Vagina (tissue), 2 donors: ENCODE measurements at regions not wholly inside any gene's neighbourhood (a gene's known extent, or its start where the extent isn't known, plus 50 kb on each side); places are given as distances from the start of the nearest gene placed in this dataset.

ENCODE experiments used
- DNase-seq, 2 donors: peaks; one replicate each; pipeline ENCODE4 v3.0.0-alpha.2; 2017; ENCODE audit errors: extremely low spot score in 2 of 2
- H3K27ac ChIP-seq: fragments of 200-600 bp; sonication (generic); one replicate; pipeline ENCODE4 v1.5.1; 2019
- H3K27me3 ChIP-seq: fragments of 200-600 bp; sonication (generic); one replicate; pipeline ENCODE4 v1.5.1; 2019
- H3K36me3 ChIP-seq, 2 donors: fragments of 200-600 bp; sonication (generic); one replicate each; pipeline ENCODE4 v1.5.1; 2017 to 2019
- H3K4me1 ChIP-seq: fragments of 200-600 bp; sonication (generic); one replicate; pipeline ENCODE4 v1.5.1; 2019
- H3K4me3 ChIP-seq, 2 donors: fragments of 200-600 bp; sonication (generic); 1 replicate in 1 of 2; 2 replicates in 1 of 2; pipeline ENCODE4 v1.5.1; 2016 to 2019
- H3K9me3 ChIP-seq: fragments of 200-600 bp; sonication (generic); one replicate; pipeline ENCODE4 v1.5.1; 2019
- CTCF ChIP-seq, 3 experiments: fragments of 450-650 bp in 2 of 3; fragments of 200-600 bp in 1 of 3; sonication (generic) in 1 of 3; IDR thresholded peaks; one replicate each; pipeline ENCODE4 v1.5.1; 2017 to 2019; ENCODE audit warnings: antibody characterized with exemption in 3 of 3, mild to moderate bottlenecking in 2 of 3, moderate library complexity in 2 of 3
- POLR2A ChIP-seq, 2 donors: fragments of 450-650 bp; IDR thresholded peaks; one replicate each; pipeline ENCODE4 v1.6.1; 2017; ENCODE audit warnings: antibody characterized with exemption in 2 of 2, mild to moderate bottlenecking in 2 of 2, moderate library complexity in 2 of 2
- POLR2AphosphoS5 ChIP-seq, 2 donors: sonication (generic); formaldehyde crosslinking; IDR thresholded peaks; one replicate each; pipeline ENCODE4 v1.9.0; 2017; ENCODE audit warnings: antibody characterized with exemption in 2 of 2, mild to moderate bottlenecking in 2 of 2, low read depth in 1 of 2; ENCODE audit not compliant: insufficient read depth in 1 of 2
- intact Hi-C: fragments of 100-400 bp; cut with DNase I; formaldehyde crosslinking; loops from one replicate; pipeline ENCODE4 v1.15.1; 2023

DNA sequence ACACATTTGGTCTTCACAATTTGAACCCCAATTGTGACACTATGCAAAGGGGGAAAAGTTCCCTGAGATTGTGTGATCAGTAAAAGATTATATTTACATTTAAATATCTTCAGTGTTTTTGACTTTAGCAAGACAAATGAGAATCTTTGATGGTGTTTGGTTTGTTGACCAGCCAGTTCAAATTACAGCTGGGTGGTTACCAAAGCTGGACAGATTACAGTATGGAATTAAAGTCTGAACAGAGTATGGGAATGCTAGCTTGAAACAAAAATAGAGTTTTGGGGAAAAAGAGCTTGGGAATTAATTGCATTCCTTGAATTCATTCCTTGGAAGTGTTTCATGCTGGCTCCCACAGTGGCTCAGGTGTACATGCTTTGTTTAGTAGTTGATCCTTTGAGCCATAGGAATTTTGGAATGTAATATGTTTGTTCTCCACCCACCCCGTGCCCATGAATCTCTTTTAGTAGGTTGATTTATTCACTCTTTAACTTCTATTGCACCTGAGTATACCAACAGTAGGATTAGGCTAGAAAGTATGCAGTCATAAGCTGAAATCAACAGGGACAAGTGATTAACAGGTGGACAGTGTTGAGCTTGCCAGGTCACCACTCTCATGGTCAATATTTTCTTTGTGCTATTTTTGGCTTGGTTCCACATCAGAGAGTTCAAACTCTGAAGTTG is 81.1 kb upstream of the HELT start:
- intact Hi-C loops = no loop called here
- H3K9me3 ChIP-seq = no peaks in the 10 kb centered on the region
- TF ChIP-seq POLR2AphosphoS5 (IDR thresholded peaks at IDR 0.05; ENCODE audit: insufficient read depth in 1 of 2, low read depth in 1 of 2) (no peak), CTCF (IDR thresholded peaks at IDR 0.05) (no peak), POLR2A (IDR thresholded peaks at IDR 0.05) (no peak)
- no peaks in the 10 kb centered on the region for H3K27me3 ChIP-seq
- no peak overlapping the region for H3K4me3 ChIP-seq
- H3K36me3 ChIP-seq = no peaks in the 10 kb centered on the region
- H3K4me1 ChIP-seq = no peaks in the 10 kb centered on the region
- H3K27ac ChIP-seq = no peak overlapping the region
- peak; percentile 16 to 20 for DNase-seq

DNA sequence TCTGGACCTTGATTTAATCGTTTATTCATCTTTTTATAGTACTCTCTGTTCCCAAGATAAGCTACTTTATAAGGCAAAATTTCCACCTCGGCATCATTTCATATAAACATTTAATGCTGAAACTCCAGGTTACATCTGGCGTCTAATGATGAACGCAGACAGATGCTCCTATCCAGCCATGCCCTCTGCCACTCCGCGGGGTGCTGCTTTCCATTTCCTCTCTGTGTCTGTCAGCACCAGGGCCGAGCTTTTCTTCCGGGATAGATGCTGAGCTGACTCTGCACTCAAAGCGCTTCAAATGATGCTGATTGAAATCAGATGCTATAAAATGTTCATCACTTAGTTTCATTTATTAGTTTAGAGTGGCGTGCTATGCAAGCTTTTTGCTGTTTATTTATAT is 80.5 kb upstream of the HELT start:
- Histone ChIP-seq H3K4me1 (no peaks in the 10 kb centered on the region), H3K9me3 (no peaks in the 10 kb centered on the region), H3K27me3 (no peaks in the 10 kb centered on the region), H3K27ac (no peak overlapping the region), H3K36me3 (no peaks in the 10 kb centered on the region), H3K4me3 (no peak overlapping the region)
- intact Hi-C loops = no loop called here
- TF ChIP-seq POLR2A (IDR thresholded peaks at IDR 0.05) (no peak), POLR2AphosphoS5 (IDR thresholded peaks at IDR 0.05; ENCODE audit: insufficient read depth in 1 of 2, low read depth in 1 of 2) (no peak), CTCF (IDR thresholded peaks at IDR 0.05) (no peak)
- DNase-seq = peak; percentile 19 to 65

DNA sequence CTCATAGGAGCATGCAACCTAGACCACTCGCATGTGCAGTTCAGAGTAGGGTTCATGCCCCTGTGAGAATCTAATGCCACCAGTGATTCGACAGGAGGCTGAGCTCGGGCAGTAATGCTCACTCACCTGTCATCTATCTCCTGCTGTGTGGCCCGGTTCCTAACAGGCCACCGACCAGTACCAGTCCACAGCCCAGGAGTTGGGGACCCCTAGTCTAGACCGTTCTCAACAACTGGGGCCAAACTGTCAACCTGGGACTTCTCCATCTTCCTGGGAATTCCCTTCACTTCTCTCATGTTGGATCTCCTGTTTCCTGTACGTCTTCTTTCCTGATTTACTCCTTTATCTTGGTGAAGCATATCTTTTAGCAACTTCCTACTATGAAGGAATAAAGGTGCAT is 79.4 kb upstream of the HELT start:
- Histone ChIP-seq H3K9me3 (no peaks in the 10 kb centered on the region), H3K36me3 (no peaks in the 10 kb centered on the region), H3K4me1 (no peaks in the 10 kb centered on the region), H3K4me3 (no peak overlapping the region), H3K27me3 (no peaks in the 10 kb centered on the region), H3K27ac (no peak overlapping the region)
- intact Hi-C loops = no loop called here
- DNase-seq = peak; percentile 67 to 72
- TF ChIP-seq POLR2AphosphoS5 (IDR thresholded peaks at IDR 0.05; ENCODE audit: insufficient read depth in 1 of 2, low read depth in 1 of 2) (no peak), CTCF (IDR thresholded peaks at IDR 0.05) (no peak), POLR2A (IDR thresholded peaks at IDR 0.05) (no peak)

- intact Hi-C loops = no loop called here
- H3K27me3 ChIP-seq = no peaks in the 10 kb centered on the region
- no peak for TF ChIP-seq POLR2A (IDR thresholded peaks at IDR 0.05)
- TF ChIP-seq CTCF (IDR thresholded peaks at IDR 0.05) = no peak
- TF ChIP-seq POLR2AphosphoS5 (IDR thresholded peaks at IDR 0.05; ENCODE audit: insufficient read depth in 1 of 2, low read depth in 1 of 2) = no peak
- no peak overlapping the region for H3K27ac ChIP-seq
- H3K4me3 ChIP-seq = no peak overlapping the region
- no peaks in the 10 kb centered on the region for H3K36me3 ChIP-seq
- DNase-seq = no peak
- no peaks in the 10 kb centered on the region for H3K9me3 ChIP-seq
- no peaks in the 10 kb centered on the region for H3K4me1 ChIP-seq
Measured at GRCh38 chr4:184939978-184940377, 78.3 kb upstream of the HELT start.

DNA sequence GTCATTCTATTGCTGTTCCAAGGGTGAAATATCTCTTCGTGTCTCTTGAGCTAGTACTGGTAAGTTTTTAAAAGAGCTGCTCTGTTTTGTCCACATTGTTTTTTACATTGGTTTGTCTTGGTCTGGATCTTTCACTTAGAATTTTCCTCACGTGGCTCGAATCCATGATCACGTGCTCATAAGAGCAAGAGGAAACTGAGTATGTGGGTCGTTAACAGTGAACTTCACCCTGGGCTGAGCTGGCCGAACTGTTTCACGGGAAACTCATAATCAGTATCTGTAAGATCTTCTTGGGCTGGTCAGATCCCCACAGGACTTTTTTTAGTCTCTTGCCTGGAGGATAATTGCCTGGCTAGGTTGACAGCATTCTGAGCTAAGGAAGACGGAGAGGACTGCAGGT is 77.8 kb upstream of the HELT start:
- Histone ChIP-seq H3K27ac (no peak overlapping the region), H3K4me3 (no peak overlapping the region), H3K36me3 (no peaks in the 10 kb centered on the region), H3K27me3 (no peaks in the 10 kb centered on the region), H3K9me3 (no peaks in the 10 kb centered on the region), H3K4me1 (no peaks in the 10 kb centered on the region)
- DNase-seq = peak; percentile 25 to 44
- no peak for TF ChIP-seq POLR2AphosphoS5 (IDR thresholded peaks at IDR 0.05; ENCODE audit: insufficient read depth in 1 of 2, low read depth in 1 of 2)
- no peak for TF ChIP-seq POLR2A (IDR thresholded peaks at IDR 0.05)
- no peak for TF ChIP-seq CTCF (IDR thresholded peaks at IDR 0.05)
- intact Hi-C loops = no loop called here
